GM19372 (cell line): ENCODE measurements at regions not wholly inside any gene's neighbourhood (a gene's known extent, or its start where the extent isn't known, plus 50 kb on each side); places are given as distances from the start of the nearest gene placed in this dataset.

Experiments used
- ATAC-seq: cut with Tn5 transposase; IDR thresholded peaks from one replicate; pipeline ENCODE4 v1.9.1; 2021; ENCODE audit warnings: mild to moderate bottlenecking, low read depth, moderate library complexity; ENCODE audit not compliant: unreplicated experiment

- ATAC-seq = peak; percentile 92
These were observed 82.3 kb upstream of the CD99 start for GRCh38 chrX:2608638-2609430.

- no peak for ATAC-seq
These were observed 84.0 kb upstream of the CD99 start for GRCh38 chrX:2607113-2607512.

- ATAC-seq = no peak
These were observed 90.5 kb upstream of the CD99 start for GRCh38 chrX:2600564-2600963.

GRCh38 chrX:2596555-2597255, 94.4 kb upstream of the CD99 start:
- no peak for ATAC-seq

GRCh38 chrX:2596045-2596444, 95.0 kb upstream of the CD99 start:
- ATAC-seq = no peak

GRCh38 chrX:2595258-2595657, 94.5 kb upstream of the DHRSX start:
- ATAC-seq = no peak

GRCh38 chrX:2594491-2594890, 93.7 kb upstream of the DHRSX start:
- no peak for ATAC-seq

- no peak for ATAC-seq
These were observed 91.5 kb upstream of the DHRSX start for GRCh38 chrX:2592279-2592678.

GRCh38 chrX:2589186-2590020, 88.6 kb upstream of the DHRSX start:
- ATAC-seq = no peak

GRCh38 chrX:2588049-2588448, 87.3 kb upstream of the DHRSX start:
- ATAC-seq = no peak

GRCh38 chrX:2587146-2587545, 86.4 kb upstream of the DHRSX start:
- no peak for ATAC-seq

GRCh38 chrX:2585158-2585470, 84.3 kb upstream of the DHRSX start:
- no peak for ATAC-seq

- no peak for ATAC-seq
These were observed 83.7 kb upstream of the DHRSX start for GRCh38 chrX:2584251-2585157.

GRCh38 chrX:2583194-2584162, 82.7 kb upstream of the DHRSX start:
- ATAC-seq = no peak

- no peak for ATAC-seq
These were observed 81.9 kb upstream of the DHRSX start for GRCh38 chrX:2582667-2583066.

GRCh38 chrX:2581296-2581695, 80.5 kb upstream of the DHRSX start:
- no peak for ATAC-seq

GRCh38 chrX:2578864-2579263, 78.1 kb upstream of the DHRSX start:
- no peak for ATAC-seq

- no peak for ATAC-seq
These were observed 77.2 kb upstream of the DHRSX start for GRCh38 chrX:2577844-2578466.

- ATAC-seq = no peak
These were observed 76.0 kb upstream of the DHRSX start for GRCh38 chrX:2576793-2577192.
